ENCODE measurements at regions not wholly inside any gene's neighbourhood (a gene's known extent, or its start where the extent isn't known, plus 50 kb on each side); places are given as distances from the start of the nearest gene placed in this dataset.

- Histone ChIP-seq H3K9me3 (ENCODE audit: low read length) (no peaks in the 10 kb centered on the region), H3F3A (ENCODE audit: low read length, unreplicated experiment) (no peaks in the 10 kb centered on the region), H3K27me3 (ENCODE audit: low read length) (no peaks in the 10 kb centered on the region), H2AFZ (ENCODE audit: low read length) (no peak overlapping the region), H3K4me2 (ENCODE audit: low read length) (no peak overlapping the region), H3K9me2 (replicated peaks; ENCODE audit: low read length) (no peaks in the 10 kb centered on the region), H3K27ac (ENCODE audit: low read length) (no peak overlapping the region), H4K20me1 (ENCODE audit: low read length) (no peaks in the 10 kb centered on the region), H3K4me3 (ENCODE audit: low read length) (no peak overlapping the region), H3K4me1 (ENCODE audit: insufficient read depth, low read length) (no peaks in the 10 kb centered on the region), H3K79me2 (ENCODE audit: low read length) (no peaks in the 10 kb centered on the region), H3K9ac (ENCODE audit: low read length) (no peak overlapping the region), H3K36me3 (ENCODE audit: low read depth, low read length) (no peaks in the 10 kb centered on the region)
- BruUV-seq (replicated peaks): no TSS peak
- POLR2A ChIA-PET (ENCODE audit: unreplicated experiment): no interaction called here
- intact Hi-C loops (cut with micrococcal nuclease): no loop called here
- no peak for DNase-seq
- CTCF ChIA-PET: no interaction called here
- ATAC-seq: no peak
- TF ChIP-seq EZH2 (IDR thresholded peaks at IDR 0.05; ENCODE audit: low read length, unreplicated experiment) (no peak), CTCF (conservative IDR thresholded peaks at IDR 0.05; ENCODE audit: low read depth, low read length) (no peak), EZH2phosphoT487 (IDR thresholded peaks at IDR 0.05; ENCODE audit: borderline replicate concordance, low read length) (no peak)
Measured at GRCh38 chr3:82265747-82266146, 504.3 kb upstream of the GBE1 start.

- H3K79me2 ChIP-seq (ENCODE audit: low read length): no peaks in the 10 kb centered on the region
- no peak overlapping the region for H3K4me3 ChIP-seq (ENCODE audit: low read length)
- no peak overlapping the region for H2AFZ ChIP-seq (ENCODE audit: low read length)
- H3K27me3 ChIP-seq (ENCODE audit: low read length): no peaks in the 10 kb centered on the region
- CTCF ChIA-PET: no interaction called here
- TF ChIP-seq EZH2phosphoT487 (IDR thresholded peaks at IDR 0.05; ENCODE audit: borderline replicate concordance, low read length) (no peak), CTCF (conservative IDR thresholded peaks at IDR 0.05; ENCODE audit: low read depth, low read length) (no peak)
- DNase-seq (no peak), ATAC-seq (no peak)
- H3K9ac ChIP-seq (ENCODE audit: low read length): no peak overlapping the region
- intact Hi-C loops (cut with micrococcal nuclease): no loop called here
- H4K20me1 ChIP-seq (ENCODE audit: low read length): no peaks in the 10 kb centered on the region
- H3K4me1 ChIP-seq (ENCODE audit: insufficient read depth, low read length): no peaks in the 10 kb centered on the region
- POLR2A ChIA-PET (ENCODE audit: unreplicated experiment): no interaction called here
- H3F3A ChIP-seq (ENCODE audit: low read length, unreplicated experiment): no peaks in the 10 kb centered on the region
- H3K27ac ChIP-seq (ENCODE audit: low read length): no peak overlapping the region
- H3K4me2 ChIP-seq (ENCODE audit: low read length): no peak overlapping the region
- no peaks in the 10 kb centered on the region for H3K36me3 ChIP-seq (ENCODE audit: low read depth, low read length)
- H3K9me3 ChIP-seq (ENCODE audit: low read length): no peaks in the 10 kb centered on the region
- no TSS peak for BruUV-seq (replicated peaks)
- no peaks in the 10 kb centered on the region for H3K9me2 ChIP-seq (replicated peaks; ENCODE audit: low read length)
Measured at GRCh38 chr3:82262193-82262592, 500.7 kb upstream of the GBE1 start.

- TF ChIP-seq EZH2phosphoT487 (IDR thresholded peaks at IDR 0.05; ENCODE audit: borderline replicate concordance, low read length) (no peak), CTCF (conservative IDR thresholded peaks at IDR 0.05; ENCODE audit: low read depth, low read length) (no peak), EZH2 (IDR thresholded peaks at IDR 0.05; ENCODE audit: low read length, unreplicated experiment) (no peak)
Measured at GRCh38 chr3:82261637-82262036, 500.2 kb upstream of the GBE1 start.

More at GRCh38 chr3:82261637-82262036, 500.2 kb upstream of the GBE1 start:
- no peaks in the 10 kb centered on the region for H3K9me2 ChIP-seq (replicated peaks; ENCODE audit: low read length)
- no peak overlapping the region for H2AFZ ChIP-seq (ENCODE audit: low read length)
- no peaks in the 10 kb centered on the region for H3K9me3 ChIP-seq (ENCODE audit: low read length)
- H3K9ac ChIP-seq (ENCODE audit: low read length): no peak overlapping the region
- no peaks in the 10 kb centered on the region for H3K36me3 ChIP-seq (ENCODE audit: low read depth, low read length)
- DNase-seq (no peak), ATAC-seq (no peak)
- no peaks in the 10 kb centered on the region for H3K4me1 ChIP-seq (ENCODE audit: insufficient read depth, low read length)
- H3F3A ChIP-seq (ENCODE audit: low read length, unreplicated experiment): no peaks in the 10 kb centered on the region
- no peaks in the 10 kb centered on the region for H3K27me3 ChIP-seq (ENCODE audit: low read length)
- no peak overlapping the region for H3K4me2 ChIP-seq (ENCODE audit: low read length)
- ChIA-PET CTCF (no interaction called here), POLR2A (ENCODE audit: unreplicated experiment) (no interaction called here)
- intact Hi-C loops (cut with micrococcal nuclease): no loop called here
- H3K4me3 ChIP-seq (ENCODE audit: low read length): no peak overlapping the region
- H4K20me1 ChIP-seq (ENCODE audit: low read length): no peaks in the 10 kb centered on the region
- BruUV-seq (replicated peaks): no TSS peak
- no peaks in the 10 kb centered on the region for H3K79me2 ChIP-seq (ENCODE audit: low read length)
- no peak overlapping the region for H3K27ac ChIP-seq (ENCODE audit: low read length)

Data from PC-3 (cell line).